T-helper 17 cell (primary cell): ENCODE measurements at regions not wholly inside any gene's neighbourhood (a gene's known extent, or its start where the extent isn't known, plus 50 kb on each side); places are given as distances from the start of the nearest gene placed in this dataset.

ENCODE experiments used
- ATAC-seq: fragments of 150-1000 bp; cut with Tn5 transposase; 2 replicates; pipeline ENCODE4 v1.10.0; 2021; ENCODE audit warnings: mild to moderate bottlenecking, moderate library complexity
- DNase-seq, 3 donors: peaks; one replicate each; pipeline versions ENCODE4 v3.0.0 to v3.0.0-alpha.2; 2020 to 2021
- H3K9me3 ChIP-seq: one replicate; pipeline ENCODE4 v1.7.0; 2013; ENCODE audit warnings: low read length, mild to moderate bottlenecking; ENCODE audit not compliant: control insufficient read depth, poor library complexity, severe bottlenecking
- H3K27ac Mint-ChIP-seq: one replicate; pipeline ENCODE4 v1.8.0; 2022; ENCODE audit warnings: mild to moderate bottlenecking, moderate library complexity, mixed read lengths
- H3K27me3 Mint-ChIP-seq: one replicate; pipeline ENCODE4 v1.8.0; 2022; ENCODE audit warnings: mixed read lengths
- H3K36me3 Mint-ChIP-seq: one replicate; pipeline ENCODE4 v1.8.0; 2022; ENCODE audit warnings: low read depth, mixed read lengths
- H3K4me1 Mint-ChIP-seq: one replicate; pipeline ENCODE4 v1.8.0; 2022; ENCODE audit warnings: mild to moderate bottlenecking, mixed read lengths
- H3K4me3 Mint-ChIP-seq: one replicate; pipeline ENCODE4 v1.8.0; 2022; ENCODE audit warnings: mild to moderate bottlenecking, moderate library complexity, mixed read lengths

DNA sequence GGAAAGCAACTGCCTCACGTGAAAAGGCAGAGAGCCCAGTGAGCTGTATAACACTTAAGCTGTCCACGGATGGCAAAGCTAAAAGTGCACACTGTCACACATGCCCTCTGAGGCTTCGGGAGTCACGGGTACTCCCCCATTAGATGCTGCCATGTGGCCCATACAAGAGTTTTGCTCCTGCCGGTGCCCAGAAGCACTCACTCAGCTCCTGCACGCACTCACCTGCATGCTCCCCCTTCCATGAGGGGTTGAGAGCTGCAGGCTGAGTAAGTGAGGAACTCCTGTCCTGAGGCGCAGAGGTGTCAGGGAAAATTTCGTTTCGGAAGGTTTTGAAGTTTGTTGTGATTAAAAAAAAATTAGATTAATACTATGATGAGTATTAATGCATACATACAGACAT is 939.2 kb upstream of the ATXN8OS start:
- no peaks in the 10 kb centered on the region for H3K27me3 Mint-ChIP-seq
- ATAC-seq = no peak
- H3K4me3 Mint-ChIP-seq = no peak overlapping the region
- H3K36me3 Mint-ChIP-seq = no peaks in the 10 kb centered on the region
- no peaks in the 10 kb centered on the region for H3K4me1 Mint-ChIP-seq
- H3K9me3 ChIP-seq = no peaks in the 10 kb centered on the region
- no peak overlapping the region for H3K27ac Mint-ChIP-seq
- no peak for DNase-seq

DNA sequence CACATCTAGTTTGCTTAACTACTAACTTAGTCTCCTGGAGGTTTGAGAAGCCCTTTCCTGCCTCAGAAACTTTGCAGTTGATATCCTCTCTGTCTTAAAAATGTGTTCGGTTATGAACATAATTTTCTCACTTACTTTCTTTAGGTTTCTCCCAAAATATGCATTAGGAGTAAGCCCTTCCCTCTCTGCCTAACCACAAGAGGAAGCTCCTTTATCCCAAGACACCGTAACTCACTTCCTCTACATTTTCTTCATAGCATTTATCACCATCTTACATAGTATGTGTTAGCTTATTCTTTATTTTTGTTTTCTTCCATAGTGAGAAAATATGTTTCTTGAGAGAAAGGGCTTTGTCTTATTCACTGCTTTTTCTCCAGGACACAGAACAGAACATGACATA is 952.5 kb upstream of the ATXN8OS start:
- H3K36me3 Mint-ChIP-seq = no peaks in the 10 kb centered on the region
- H3K27me3 Mint-ChIP-seq = no peaks in the 10 kb centered on the region
- no peak for ATAC-seq
- no peak for DNase-seq
- H3K9me3 ChIP-seq = no peaks in the 10 kb centered on the region
- H3K27ac Mint-ChIP-seq = no peak overlapping the region
- H3K4me1 Mint-ChIP-seq = no peaks in the 10 kb centered on the region
- no peak overlapping the region for H3K4me3 Mint-ChIP-seq

- DNase-seq (no peak), ATAC-seq (no peak)
- no peaks in the 10 kb centered on the region for H3K9me3 ChIP-seq
- Mint-ChIP-seq H3K36me3 (no peaks in the 10 kb centered on the region), H3K27me3 (no peaks in the 10 kb centered on the region), H3K4me1 (no peaks in the 10 kb centered on the region), H3K27ac (no peak overlapping the region), H3K4me3 (no peak overlapping the region)
These were observed 965.5 kb upstream of the ATXN8OS start for GRCh38 chr13:69142101-69142500.

GRCh38 chr13:69124996-69125395 is 982.6 kb upstream of the ATXN8OS start:
- no peaks in the 10 kb centered on the region for H3K9me3 ChIP-seq
- Mint-ChIP-seq H3K4me1 (no peaks in the 10 kb centered on the region), H3K27me3 (no peaks in the 10 kb centered on the region), H3K4me3 (no peak overlapping the region), H3K36me3 (no peaks in the 10 kb centered on the region), H3K27ac (no peak overlapping the region)
- ATAC-seq (no peak), DNase-seq (no peak)

DNA sequence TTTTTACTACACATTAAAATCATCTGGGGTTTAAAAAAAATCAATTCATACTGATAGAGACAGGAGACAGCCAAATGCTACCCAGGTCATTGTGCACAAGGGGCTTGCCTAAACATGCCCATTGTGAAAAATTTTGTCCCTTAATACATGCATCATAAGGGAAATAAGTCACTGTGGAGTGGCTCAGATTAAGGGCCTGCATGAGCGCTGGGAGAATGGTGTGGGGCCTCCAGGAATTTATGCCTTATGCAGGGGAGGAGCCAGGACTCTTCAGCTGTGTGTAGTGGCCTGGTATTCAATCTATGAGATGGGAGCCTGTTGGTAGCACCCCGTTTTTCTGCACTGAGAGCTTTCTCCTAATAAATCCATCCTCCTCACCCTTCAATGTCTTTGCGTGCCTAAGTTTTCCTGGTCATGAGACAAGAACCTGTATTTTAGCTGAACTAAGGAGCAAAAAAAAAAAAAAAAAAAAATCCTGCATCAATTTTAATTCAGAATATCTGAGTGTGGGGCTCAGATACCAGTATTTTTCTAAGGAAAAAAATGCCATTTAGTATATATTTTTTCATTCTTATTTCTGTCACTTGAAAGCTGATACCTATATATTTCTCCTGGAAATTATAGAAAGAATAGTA is 997.6 kb upstream of the ATXN8OS start:
- Mint-ChIP-seq H3K36me3 (no peaks in the 10 kb centered on the region), H3K4me1 (no peaks in the 10 kb centered on the region), H3K27me3 (no peaks in the 10 kb centered on the region), H3K4me3 (no peak overlapping the region), H3K27ac (no peak overlapping the region)
- H3K9me3 ChIP-seq = no peaks in the 10 kb centered on the region
- no peak for DNase-seq
- ATAC-seq = no peak

DNA sequence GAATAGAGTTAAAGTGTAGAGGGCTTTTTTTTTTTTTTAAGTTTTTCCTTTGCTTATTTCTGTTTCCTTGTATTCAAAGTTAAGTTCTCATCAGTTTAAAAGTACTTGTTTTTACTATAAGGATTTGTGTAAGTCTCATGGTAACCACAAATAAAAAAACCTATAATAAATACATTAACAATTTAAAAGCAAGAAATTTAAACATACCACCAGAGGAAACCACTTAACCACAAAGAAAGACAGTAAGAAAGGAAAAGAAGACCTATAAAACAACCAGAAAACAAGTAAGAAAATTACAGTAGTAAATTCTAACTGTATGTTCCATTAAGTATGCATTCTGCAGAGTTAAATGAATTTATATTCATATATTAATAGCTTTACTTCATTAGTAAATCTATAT is 999.1 kb upstream of the ATXN8OS start:
- Mint-ChIP-seq H3K27ac (no peak overlapping the region), H3K4me3 (no peak overlapping the region), H3K27me3 (no peaks in the 10 kb centered on the region), H3K4me1 (no peaks in the 10 kb centered on the region), H3K36me3 (no peaks in the 10 kb centered on the region)
- DNase-seq = no peak
- no peaks in the 10 kb centered on the region for H3K9me3 ChIP-seq
- ATAC-seq = no peak

- Mint-ChIP-seq H3K4me1 (no peaks in the 10 kb centered on the region), H3K27ac (no peak overlapping the region), H3K4me3 (no peak overlapping the region), H3K27me3 (no peaks in the 10 kb centered on the region), H3K36me3 (no peaks in the 10 kb centered on the region)
- no peak for ATAC-seq
- DNase-seq = no peak
- H3K9me3 ChIP-seq = no peaks in the 10 kb centered on the region
These were observed 1000.2 kb upstream of the ATXN8OS start for GRCh38 chr13:69107436-69107835.

DNA sequence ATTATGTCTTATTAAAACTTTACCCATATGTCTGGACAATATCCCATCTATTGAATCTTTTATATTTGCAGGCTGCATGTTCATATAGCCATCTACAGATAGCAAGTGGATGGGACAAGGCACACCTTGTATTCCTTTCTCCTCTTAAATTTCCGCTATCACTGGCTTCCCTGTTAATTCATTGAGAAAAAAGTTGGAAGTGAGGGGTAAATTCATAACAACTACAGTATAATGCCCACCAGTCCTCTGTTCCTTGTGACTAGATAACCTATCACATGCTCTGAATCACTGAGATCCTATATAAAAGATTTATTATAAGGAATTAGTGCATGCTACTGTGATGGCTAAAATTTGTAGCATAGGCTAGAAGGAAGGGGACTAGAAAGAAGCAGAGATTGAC is 1005.8 kb upstream of the ATXN8OS start:
- Mint-ChIP-seq H3K27me3 (no peaks in the 10 kb centered on the region), H3K4me3 (no peak overlapping the region), H3K27ac (no peak overlapping the region), H3K4me1 (no peaks in the 10 kb centered on the region), H3K36me3 (no peaks in the 10 kb centered on the region)
- H3K9me3 ChIP-seq = no peaks in the 10 kb centered on the region
- no peak for ATAC-seq
- DNase-seq = no peak

GRCh38 chr13:69094485-69094884 is 1013.1 kb upstream of the ATXN8OS start:
- H3K4me3 Mint-ChIP-seq = no peak overlapping the region
- DNase-seq (no peak), ATAC-seq (no peak)
- no peaks in the 10 kb centered on the region for H3K36me3 Mint-ChIP-seq
- no peak overlapping the region for H3K27ac Mint-ChIP-seq
- H3K4me1 Mint-ChIP-seq = no peaks in the 10 kb centered on the region
- no peaks in the 10 kb centered on the region for H3K27me3 Mint-ChIP-seq
- no peaks in the 10 kb centered on the region for H3K9me3 ChIP-seq

- no peaks in the 10 kb centered on the region for H3K9me3 ChIP-seq
- Mint-ChIP-seq H3K27ac (no peak overlapping the region), H3K4me3 (no peak overlapping the region), H3K4me1 (no peaks in the 10 kb centered on the region), H3K27me3 (no peaks in the 10 kb centered on the region), H3K36me3 (no peaks in the 10 kb centered on the region)
- no peak for ATAC-seq
- DNase-seq = no peak
These were observed 1014.9 kb upstream of the ATXN8OS start for GRCh38 chr13:69092615-69093322.

GRCh38 chr13:69077267-69077666 is 1030.4 kb upstream of the ATXN8OS start:
- Mint-ChIP-seq H3K4me3 (no peak overlapping the region), H3K4me1 (no peaks in the 10 kb centered on the region), H3K36me3 (no peaks in the 10 kb centered on the region), H3K27ac (no peak overlapping the region), H3K27me3 (no peaks in the 10 kb centered on the region)
- DNase-seq = no peak
- H3K9me3 ChIP-seq = peaks cover 2% of the 10 kb centered on the region
- no peak for ATAC-seq

GRCh38 chr13:69069554-69070133 is 1038.0 kb upstream of the ATXN8OS start:
- no peaks in the 10 kb centered on the region for H3K27me3 Mint-ChIP-seq
- H3K4me1 Mint-ChIP-seq = no peaks in the 10 kb centered on the region
- H3K36me3 Mint-ChIP-seq = no peaks in the 10 kb centered on the region
- H3K27ac Mint-ChIP-seq = no peak overlapping the region
- ATAC-seq (no peak), DNase-seq (no peak)
- H3K4me3 Mint-ChIP-seq = no peak overlapping the region
- no peaks in the 10 kb centered on the region for H3K9me3 ChIP-seq

- ATAC-seq (no peak), DNase-seq (no peak)
- H3K27ac Mint-ChIP-seq = no peak overlapping the region
- no peak overlapping the region for H3K4me3 Mint-ChIP-seq
- H3K4me1 Mint-ChIP-seq = no peaks in the 10 kb centered on the region
- H3K36me3 Mint-ChIP-seq = no peaks in the 10 kb centered on the region
- peaks cover 4% of the 10 kb centered on the region for H3K9me3 ChIP-seq
- H3K27me3 Mint-ChIP-seq = no peaks in the 10 kb centered on the region
These were observed 1056.9 kb upstream of the ATXN8OS start for GRCh38 chr13:69050696-69051095.

- ATAC-seq (no peak), DNase-seq (no peak)
- no peaks in the 10 kb centered on the region for H3K9me3 ChIP-seq
- Mint-ChIP-seq H3K4me3 (no peak overlapping the region), H3K27ac (no peak overlapping the region), H3K36me3 (no peaks in the 10 kb centered on the region), H3K27me3 (no peaks in the 10 kb centered on the region), H3K4me1 (no peaks in the 10 kb centered on the region)
These were observed 1063.0 kb upstream of the ATXN8OS start for GRCh38 chr13:69044629-69045028.
